PC-3 (cell line): ENCODE measurements at regions not wholly inside any gene's neighbourhood (a gene's known extent, or its start where the extent isn't known, plus 50 kb on each side); places are given as distances from the start of the nearest gene placed in this dataset.

Source experiments
- ATAC-seq: fragments of 200-7000 bp; cut with Tn5 transposase; 2 replicates; pipeline ENCODE4 v1.9.1; 2020; ENCODE audit warnings: mild to moderate bottlenecking, moderate library complexity
- BruUV-seq: library from RNA; stranded (reverse); fragments of 400-500 nt; replicated peaks from 2 replicates; lab custom pipeline; 2021; lab: Mats Ljungman, UMichigan
- CTCF ChIA-PET: fragments of 300-600 bp; sonication (Branson Sonifier 250); formaldehyde crosslinking; loops from one replicate; lab custom pipeline; 2022; ENCODE audit warnings: antibody characterized with exemption; lab: Charles Lee
- POLR2A ChIA-PET: fragments of 300-600 bp; sonication (Branson Sonifier 250); formaldehyde crosslinking; loops from one replicate; lab custom pipeline; 2022; ENCODE audit warnings: antibody characterized with exemption; ENCODE audit not compliant: unreplicated experiment; lab: Charles Lee
- DNase-seq: peaks from one replicate; pipeline ENCODE4 v3.0.0-alpha.2; 2015
- H2AFZ ChIP-seq: fragments of 300-600 bp; sonication (generic); 2 replicates; pipeline ENCODE4 v1.6.0; 2016; ENCODE audit warnings: antibody characterized with exemption, low read length
- H3F3A ChIP-seq: fragments of 300-600 bp; sonication (generic); one replicate; pipeline ENCODE4 v1.6.0; 2017; ENCODE audit warnings: antibody characterized with exemption, low read length, control low read depth, mild to moderate bottlenecking; ENCODE audit not compliant: unreplicated experiment
- H3K27ac ChIP-seq: fragments of 300-600 bp; sonication (generic); 2 replicates; pipeline ENCODE4 v1.5.1; 2016; ENCODE audit warnings: mild to moderate bottlenecking, low read length
- H3K27me3 ChIP-seq: fragments of 300-600 bp; sonication (generic); 2 replicates; pipeline ENCODE4 v1.6.1; 2016; ENCODE audit warnings: low read length, mixed read lengths
- H3K36me3 ChIP-seq: fragments of 300-600 bp; sonication (generic); 2 replicates; pipeline ENCODE4 v1.6.1; 2016; ENCODE audit warnings: low read depth, mixed run types, low read length, mixed read lengths
- H3K4me1 ChIP-seq: fragments of 300-600 bp; sonication (generic); 2 replicates; pipeline ENCODE4 v1.5.1; 2016; ENCODE audit warnings: low read length; ENCODE audit not compliant: insufficient read depth
- H3K4me2 ChIP-seq: fragments of 300-600 bp; sonication (generic); 2 replicates; pipeline ENCODE4 v1.6.0; 2016; ENCODE audit warnings: low read length
- H3K4me3 ChIP-seq: fragments of 300-600 bp; sonication (generic); 2 replicates; pipeline ENCODE4 v1.5.1; 2016; ENCODE audit warnings: mild to moderate bottlenecking, low read length, mixed read lengths
- H3K79me2 ChIP-seq: fragments of 300-600 bp; sonication (generic); 2 replicates; pipeline ENCODE4 v1.6.1; 2017; ENCODE audit warnings: low read length, mixed read lengths
- H3K9ac ChIP-seq: fragments of 300-600 bp; sonication (generic); 2 replicates; pipeline ENCODE4 v1.6.0; 2016; ENCODE audit warnings: mild to moderate bottlenecking, low read length
- H3K9me2 ChIP-seq: fragments of 300-600 bp; sonication (generic); replicated peaks from 2 replicates; pipeline ENCODE4 v1.6.1; 2016; ENCODE audit warnings: mixed run types, low read length, mixed read lengths
- H3K9me3 ChIP-seq: fragments of 300-600 bp; sonication (generic); 2 replicates; pipeline ENCODE4 v1.6.1; 2016; ENCODE audit warnings: low read length, mixed read lengths
- H4K20me1 ChIP-seq: fragments of 300-600 bp; sonication (generic); 2 replicates; pipeline ENCODE4 v1.6.1; 2016; ENCODE audit warnings: low read length, mixed read lengths
- CTCF ChIP-seq: fragments of 300-600 bp; sonication (generic); conservative IDR thresholded peaks from 2 replicates; pipeline ENCODE4 v1.5.1; 2017; ENCODE audit warnings: antibody characterized with exemption, low read depth, mild to moderate bottlenecking, low read length
- EZH2 ChIP-seq: fragments of 300-600 bp; sonication (generic); IDR thresholded peaks from one replicate; pipeline ENCODE4 v1.6.1; 2017; ENCODE audit warnings: antibody characterized with exemption, mild to moderate bottlenecking, low read length; ENCODE audit not compliant: unreplicated experiment
- EZH2phosphoT487 ChIP-seq: fragments of 300-600 bp; sonication (generic); IDR thresholded peaks from 2 replicates; pipeline ENCODE4 v1.6.1; 2018; ENCODE audit warnings: mild to moderate bottlenecking, antibody characterized with exemption, low read length, borderline replicate concordance
- intact Hi-C: fragments of 100-400 bp; cut with micrococcal nuclease; formaldehyde crosslinking; loops from 2 replicates; pipeline ENCODE4 v1.9.0; 2023

- ChIA-PET POLR2A (no interaction called here), CTCF (no interaction called here)
- ATAC-seq (no peak), DNase-seq (no peak)
- Histone ChIP-seq H3K4me2 (no peak overlapping the region), H3K4me1 (no peaks in the 10 kb centered on the region), H3K36me3 (no peaks in the 10 kb centered on the region), H3F3A (no peaks in the 10 kb centered on the region), H3K27me3 (peaks cover 85% of the 10 kb centered on the region), H3K9ac (no peak overlapping the region), H3K9me3 (no peaks in the 10 kb centered on the region), H3K4me3 (no peak overlapping the region), H3K79me2 (no peaks in the 10 kb centered on the region), H3K9me2 (no peaks in the 10 kb centered on the region), H3K27ac (no peak overlapping the region), H4K20me1 (no peaks in the 10 kb centered on the region), H2AFZ (no peak overlapping the region)
- intact Hi-C loops = no loop called here
- TF ChIP-seq EZH2phosphoT487 (no peak), EZH2 (no peak), CTCF (no peak)
- BruUV-seq = no TSS peak
Observed at GRCh38 chr13:31081316-31081715, 80.4 kb downstream of the HSPH1 start.

- no peak overlapping the region for H3K27ac ChIP-seq
- H3K36me3 ChIP-seq = no peaks in the 10 kb centered on the region
- DNase-seq (no peak), ATAC-seq (no peak)
- no peak overlapping the region for H3K9ac ChIP-seq
- intact Hi-C loops = no loop called here
- no peak overlapping the region for H3K4me2 ChIP-seq
- POLR2A ChIA-PET = no interaction called here
- no peaks in the 10 kb centered on the region for H3K9me2 ChIP-seq
- H3K4me3 ChIP-seq = no peak overlapping the region
- TF ChIP-seq EZH2phosphoT487 (no peak), EZH2 (no peak), CTCF (no peak)
- no peak overlapping the region for H2AFZ ChIP-seq
- CTCF ChIA-PET = no interaction called here
- no peaks in the 10 kb centered on the region for H3F3A ChIP-seq
- no peaks in the 10 kb centered on the region for H3K9me3 ChIP-seq
- H4K20me1 ChIP-seq = no peaks in the 10 kb centered on the region
- H3K79me2 ChIP-seq = no peaks in the 10 kb centered on the region
- BruUV-seq = no TSS peak
- no peaks in the 10 kb centered on the region; the same call in 1 of the 2 replicates for H3K4me1 ChIP-seq
- peaks cover 32% of the 10 kb centered on the region for H3K27me3 ChIP-seq
Observed at GRCh38 chr13:31074756-31075155, 86.9 kb downstream of the HSPH1 start.

- CTCF ChIA-PET = no interaction called here
- no peak; the same call in 1 of the 2 replicates for ATAC-seq
Observed at GRCh38 chr13:31073859-31074718, 87.6 kb downstream of the HSPH1 start.

More at GRCh38 chr13:31073859-31074718, 87.6 kb downstream of the HSPH1 start:
- BruUV-seq = no TSS peak
- TF ChIP-seq EZH2 (no peak), CTCF (no peak)
- H3K79me2 ChIP-seq = no peaks in the 10 kb centered on the region
- no peak overlapping the region for H3K9ac ChIP-seq
- H3K4me2 ChIP-seq = no peak overlapping the region
- H3K4me1 ChIP-seq = no peaks in the 10 kb centered on the region; the same call in 1 of the 2 replicates
- H3F3A ChIP-seq = no peaks in the 10 kb centered on the region
- H3K9me3 ChIP-seq = no peaks in the 10 kb centered on the region
- H3K27me3 ChIP-seq = peaks cover 25% of the 10 kb centered on the region
- no peaks in the 10 kb centered on the region for H3K36me3 ChIP-seq
- no peaks in the 10 kb centered on the region for H4K20me1 ChIP-seq
- intact Hi-C loops = no loop called here
- no peak overlapping the region for H3K4me3 ChIP-seq
- no peaks in the 10 kb centered on the region for H3K9me2 ChIP-seq
- no peak for DNase-seq
- POLR2A ChIA-PET = no interaction called here
- no peak overlapping the region for H3K27ac ChIP-seq
- H2AFZ ChIP-seq = no peak overlapping the region
